ENCODE measurements at regions not wholly inside any gene's neighbourhood (a gene's known extent, or its start where the extent isn't known, plus 50 kb on each side); places are given as distances from the start of the nearest gene placed in this dataset.
A peak's percentile ranks its signal among the peaks of the same experiment; 100 is the strongest.

- H3K36me3 ChIP-seq: no peaks in the 10 kb centered on the region
- H3K4me3 ChIP-seq: no peak overlapping the region
- no peak for DNase-seq (ENCODE audit: extremely low spot score)
- TF ChIP-seq, protein P1, sequence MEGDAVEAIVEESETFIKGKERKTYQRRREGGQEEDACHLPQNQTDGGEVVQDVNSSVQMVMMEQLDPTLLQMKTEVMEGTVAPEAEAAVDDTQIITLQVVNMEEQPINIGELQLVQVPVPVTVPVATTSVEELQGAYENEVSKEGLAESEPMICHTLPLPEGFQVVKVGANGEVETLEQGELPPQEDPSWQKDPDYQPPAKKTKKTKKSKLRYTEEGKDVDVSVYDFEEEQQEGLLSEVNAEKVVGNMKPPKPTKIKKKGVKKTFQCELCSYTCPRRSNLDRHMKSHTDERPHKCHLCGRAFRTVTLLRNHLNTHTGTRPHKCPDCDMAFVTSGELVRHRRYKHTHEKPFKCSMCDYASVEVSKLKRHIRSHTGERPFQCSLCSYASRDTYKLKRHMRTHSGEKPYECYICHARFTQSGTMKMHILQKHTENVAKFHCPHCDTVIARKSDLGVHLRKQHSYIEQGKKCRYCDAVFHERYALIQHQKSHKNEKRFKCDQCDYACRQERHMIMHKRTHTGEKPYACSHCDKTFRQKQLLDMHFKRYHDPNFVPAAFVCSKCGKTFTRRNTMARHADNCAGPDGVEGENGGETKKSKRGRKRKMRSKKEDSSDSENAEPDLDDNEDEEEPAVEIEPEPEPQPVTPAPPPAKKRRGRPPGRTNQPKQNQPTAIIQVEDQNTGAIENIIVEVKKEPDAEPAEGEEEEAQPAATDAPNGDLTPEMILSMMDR (IDR thresholded peaks at IDR 0.05): no peak
- no peak overlapping the region for H3K27ac ChIP-seq (replicated peaks in 1 of 4)
- WGBS: 82% methylated on average over 12 of the region's 17 CpGs
- no peaks in the 10 kb centered on the region for H3K4me1 ChIP-seq
- H3K27me3 ChIP-seq: peaks cover 0 to 22% (median 0%) of the 10 kb centered on the region in 4 donors
- H3K9me3 ChIP-seq: peaks cover 0 to 12% (median 3%) of the 10 kb centered on the region in 4 donors
- intact Hi-C loops (cut with DNase I): no loop called here
Observed at GRCh38 chr20:51321343-51322163, 221.0 kb downstream of the NFATC2 start.

- Histone ChIP-seq H3K4me3 (no peak overlapping the region), H3K36me3 (no peaks in the 10 kb centered on the region), H3K27ac (replicated peaks in 1 of 4) (no peak overlapping the region), H3K27me3 (peaks cover 0 to 20% (median 0%) of the 10 kb centered on the region in 4 donors), H3K9me3 (no peaks in the 10 kb centered on the region), H3K4me1 (no peaks in the 10 kb centered on the region)
- no peak for DNase-seq (ENCODE audit: extremely low spot score)
- intact Hi-C loops (cut with DNase I): no loop called here
- 86% methylated on average over 4 of the region's 5 CpGs for WGBS
- TF ChIP-seq, protein P1 (IDR thresholded peaks at IDR 0.05): no peak
- TF ChIP-seq EP300 (IDR thresholded peaks at IDR 0.05) (no peak), POLR2A (IDR thresholded peaks at IDR 0.05; ENCODE audit: low read depth) (no peak), POLR2AphosphoS5 (IDR thresholded peaks at IDR 0.05) (no peak)
Observed at GRCh38 chr20:51319522-51319921, 223.0 kb downstream of the NFATC2 start.

- Histone ChIP-seq H3K4me1 (no peaks in the 10 kb centered on the region), H3K27ac (replicated peaks in 1 of 4) (no peak overlapping the region), H3K4me3 (no peak overlapping the region), H3K27me3 (peaks cover 0 to 28% (median 0%) of the 10 kb centered on the region in 4 donors), H3K36me3 (no peaks in the 10 kb centered on the region), H3K9me3 (no peaks in the 10 kb centered on the region)
- intact Hi-C loops (cut with DNase I): no loop called here
- WGBS: 60% methylated on average over 22 of the region's 27 CpGs
- no peak for TF ChIP-seq POLR2AphosphoS5 (IDR thresholded peaks at IDR 0.05)
- TF ChIP-seq, protein P1 (IDR thresholded peaks at IDR 0.05): peak; percentile 4 to 30 (median 19)
- DNase-seq (ENCODE audit: extremely low spot score): no peak
Observed at GRCh38 chr20:51318058-51318949, 224.2 kb downstream of the NFATC2 start.

GRCh38 chr20:51315390-51315789 is 227.1 kb downstream of the NFATC2 start:
- H3K4me3 ChIP-seq: no peak overlapping the region
- H3K9me3 ChIP-seq: no peaks in the 10 kb centered on the region
- H3K4me1 ChIP-seq: no peaks in the 10 kb centered on the region
- intact Hi-C loops (cut with DNase I): no loop called here
- DNase-seq (ENCODE audit: extremely low spot score): no peak
- H3K36me3 ChIP-seq: no peaks in the 10 kb centered on the region
- no peak for TF ChIP-seq POLR2AphosphoS5 (IDR thresholded peaks at IDR 0.05)
- no peak for TF ChIP-seq EP300 (IDR thresholded peaks at IDR 0.05)
- no peak for TF ChIP-seq POLR2A (IDR thresholded peaks at IDR 0.05; ENCODE audit: low read depth)
- TF ChIP-seq, protein P1 (IDR thresholded peaks at IDR 0.05): no peak
- peaks cover 0 to 28% (median 0%) of the 10 kb centered on the region in 4 donors for H3K27me3 ChIP-seq
- no peak overlapping the region for H3K27ac ChIP-seq (replicated peaks in 1 of 4)

All from esophagus muscularis mucosa (tissue), 4 donors.